Karpas-422 (cell line): ENCODE measurements at regions not wholly inside any gene's neighbourhood (a gene's known extent, or its start where the extent isn't known, plus 50 kb on each side); places are given as distances from the start of the nearest gene placed in this dataset.

Source experiments
- DNase-seq: peaks from one replicate; pipeline ENCODE4 v3.0.0-alpha.2; 2015
- H2AFZ ChIP-seq: fragments of 200-600 bp; sonication (generic); 2 replicates; pipeline ENCODE4 v1.6.1; 2014; ENCODE audit warnings: antibody characterized with exemption, low read length, mixed read lengths
- H3K27ac ChIP-seq: fragments of 200-600 bp; sonication (generic); 2 replicates; pipeline ENCODE4 v1.5.1; 2014; ENCODE audit warnings: mild to moderate bottlenecking, low read length, moderate library complexity
- H3K27me3 ChIP-seq: fragments of 200-600 bp; sonication (generic); 2 replicates; pipeline ENCODE4 v1.6.1; 2014; ENCODE audit warnings: low read length, mixed read lengths
- H3K36me3 ChIP-seq: fragments of 200-600 bp; sonication (generic); 2 replicates; pipeline ENCODE4 v1.6.1; 2014; ENCODE audit warnings: low read length, mixed read lengths; ENCODE audit not compliant: insufficient read depth
- H3K4me1 ChIP-seq: fragments of 200-600 bp; sonication (generic); 2 replicates; pipeline ENCODE4 v1.6.1; 2014; ENCODE audit warnings: mild to moderate bottlenecking, low read length, mixed read lengths
- H3K4me2 ChIP-seq: fragments of 200-600 bp; sonication (generic); 2 replicates; pipeline ENCODE4 v1.6.1; 2014; ENCODE audit warnings: low read length, low read depth, mild to moderate bottlenecking; ENCODE audit not compliant: poor library complexity, severe bottlenecking
- H3K4me3 ChIP-seq: fragments of 200-600 bp; sonication (generic); 2 replicates; pipeline ENCODE4 v1.5.1; 2014; ENCODE audit warnings: mild to moderate bottlenecking, antibody characterized with exemption, low read length, mixed read lengths
- H3K79me2 ChIP-seq: fragments of 200-600 bp; sonication (generic); 2 replicates; pipeline ENCODE4 v1.6.1; 2014; ENCODE audit warnings: mild to moderate bottlenecking, low read length, mixed read lengths
- H3K9ac ChIP-seq: fragments of 200-600 bp; sonication (generic); 2 replicates; pipeline ENCODE4 v1.6.0; 2014; ENCODE audit warnings: low read length
- H3K9me2 ChIP-seq: fragments of 200-600 bp; sonication (generic), shearing (Covaris generic); replicated peaks from 2 replicates; pipeline ENCODE4 v1.6.0; 2014; ENCODE audit warnings: mild to moderate bottlenecking, low read length, moderate library complexity; ENCODE audit not compliant: insufficient read depth
- H3K9me3 ChIP-seq: fragments of 300-700, 200-600 bp; sonication (generic); 2 replicates; pipeline ENCODE4 v1.6.1; 2014; ENCODE audit warnings: low read length, mixed read lengths
- H4K20me1 ChIP-seq: fragments of 200-600 bp; sonication (generic); 2 replicates; pipeline ENCODE4 v1.6.1; 2014; ENCODE audit warnings: mild to moderate bottlenecking, antibody characterized with exemption, low read length, low read depth; ENCODE audit not compliant: insufficient read depth

- DNase-seq, result no peak
- H3K9ac ChIP-seq, result no peak overlapping the region
- no peaks in the 10 kb centered on the region for H3K36me3 ChIP-seq
- H3K79me2 ChIP-seq, result no peaks in the 10 kb centered on the region
- H3K4me2 ChIP-seq, result no peak overlapping the region
- no peaks in the 10 kb centered on the region for H3K4me1 ChIP-seq
- H3K27me3 ChIP-seq, result no peaks in the 10 kb centered on the region
- no peak overlapping the region for H3K27ac ChIP-seq
- no peaks in the 10 kb centered on the region for H4K20me1 ChIP-seq
- H3K4me3 ChIP-seq, result no peak overlapping the region
- H3K9me3 ChIP-seq, result no peaks in the 10 kb centered on the region
- no peak overlapping the region for H2AFZ ChIP-seq
- H3K9me2 ChIP-seq, result no peaks in the 10 kb centered on the region
Observed at GRCh38 chr14:53896726-53897125, 59.9 kb downstream of the BMP4 start.

GRCh38 chr14:53894456-53894855, 62.2 kb downstream of the BMP4 start:
- Histone ChIP-seq H3K79me2 (no peaks in the 10 kb centered on the region), H3K27ac (no peak overlapping the region), H3K4me3 (no peak overlapping the region), H3K9me3 (no peaks in the 10 kb centered on the region), H3K4me1 (no peaks in the 10 kb centered on the region), H3K9ac (no peak overlapping the region), H3K4me2 (no peak overlapping the region), H4K20me1 (no peaks in the 10 kb centered on the region), H3K36me3 (no peaks in the 10 kb centered on the region), H3K27me3 (no peaks in the 10 kb centered on the region), H3K9me2 (no peaks in the 10 kb centered on the region), H2AFZ (no peak overlapping the region)
- DNase-seq, result no peak

GRCh38 chr14:53893374-53893773, 63.3 kb downstream of the BMP4 start:
- H3K36me3 ChIP-seq, result no peaks in the 10 kb centered on the region
- no peaks in the 10 kb centered on the region for H3K27me3 ChIP-seq
- no peaks in the 10 kb centered on the region for H3K9me2 ChIP-seq
- H3K79me2 ChIP-seq, result no peaks in the 10 kb centered on the region
- no peak overlapping the region for H3K9ac ChIP-seq
- no peaks in the 10 kb centered on the region for H3K4me1 ChIP-seq
- no peaks in the 10 kb centered on the region for H3K9me3 ChIP-seq
- no peak overlapping the region for H3K4me2 ChIP-seq
- no peak overlapping the region for H3K27ac ChIP-seq
- no peaks in the 10 kb centered on the region for H4K20me1 ChIP-seq
- no peak for DNase-seq
- H2AFZ ChIP-seq, result no peak overlapping the region
- H3K4me3 ChIP-seq, result no peak overlapping the region

GRCh38 chr14:53890611-53891101, 66.0 kb downstream of the BMP4 start:
- DNase-seq, result no peak
- no peak overlapping the region for H3K4me2 ChIP-seq
- no peak overlapping the region for H3K27ac ChIP-seq

GRCh38 chr14:53888535-53889386, 67.9 kb downstream of the BMP4 start:
- DNase-seq, result no peak
- no peaks in the 10 kb centered on the region for H3K27me3 ChIP-seq
- no peak overlapping the region for H3K4me3 ChIP-seq
- H4K20me1 ChIP-seq, result no peaks in the 10 kb centered on the region
- no peak overlapping the region for H2AFZ ChIP-seq
- H3K79me2 ChIP-seq, result no peaks in the 10 kb centered on the region
- H3K9ac ChIP-seq, result no peak overlapping the region
- H3K9me3 ChIP-seq, result no peaks in the 10 kb centered on the region
- H3K9me2 ChIP-seq, result no peaks in the 10 kb centered on the region
- no peak overlapping the region for H3K27ac ChIP-seq
- H3K4me1 ChIP-seq, result no peaks in the 10 kb centered on the region
- no peaks in the 10 kb centered on the region for H3K36me3 ChIP-seq
- H3K4me2 ChIP-seq, result no peak overlapping the region

More at GRCh38 chr14:53890611-53891101, 66.0 kb downstream of the BMP4 start:
- Histone ChIP-seq H2AFZ (no peak overlapping the region), H3K27me3 (no peaks in the 10 kb centered on the region), H3K4me3 (no peak overlapping the region), H3K9me3 (no peaks in the 10 kb centered on the region), H3K4me1 (no peaks in the 10 kb centered on the region), H4K20me1 (no peaks in the 10 kb centered on the region), H3K79me2 (no peaks in the 10 kb centered on the region), H3K9me2 (no peaks in the 10 kb centered on the region), H3K36me3 (no peaks in the 10 kb centered on the region), H3K9ac (no peak overlapping the region)

- Histone ChIP-seq H3K79me2 (no peaks in the 10 kb centered on the region), H3K36me3 (no peaks in the 10 kb centered on the region), H3K9me3 (no peaks in the 10 kb centered on the region), H2AFZ (no peak overlapping the region), H3K4me2 (no peak overlapping the region), H3K27me3 (no peaks in the 10 kb centered on the region), H3K4me1 (no peaks in the 10 kb centered on the region), H3K9ac (no peak overlapping the region), H3K9me2 (no peaks in the 10 kb centered on the region), H3K27ac (no peak overlapping the region), H4K20me1 (no peaks in the 10 kb centered on the region), H3K4me3 (no peak overlapping the region)
- DNase-seq, result no peak
Observed at GRCh38 chr14:53885136-53885640, 71.4 kb downstream of the BMP4 start.

GRCh38 chr14:53884601-53885000, 72.0 kb downstream of the BMP4 start:
- DNase-seq, result no peak
- Histone ChIP-seq H3K4me2 (no peak overlapping the region), H3K27me3 (no peaks in the 10 kb centered on the region), H3K9ac (no peak overlapping the region), H3K9me2 (no peaks in the 10 kb centered on the region), H4K20me1 (no peaks in the 10 kb centered on the region), H3K27ac (no peak overlapping the region), H3K79me2 (no peaks in the 10 kb centered on the region), H3K4me1 (no peaks in the 10 kb centered on the region), H2AFZ (no peak overlapping the region), H3K36me3 (no peaks in the 10 kb centered on the region), H3K4me3 (no peak overlapping the region), H3K9me3 (no peaks in the 10 kb centered on the region)

GRCh38 chr14:53883739-53884138, 72.9 kb downstream of the BMP4 start:
- no peaks in the 10 kb centered on the region for H3K36me3 ChIP-seq
- H3K27ac ChIP-seq, result no peak overlapping the region
- H3K79me2 ChIP-seq, result no peaks in the 10 kb centered on the region
- H4K20me1 ChIP-seq, result no peaks in the 10 kb centered on the region
- no peak overlapping the region for H3K9ac ChIP-seq
- DNase-seq, result no peak
- no peak overlapping the region for H3K4me2 ChIP-seq
- no peaks in the 10 kb centered on the region for H3K9me2 ChIP-seq
- H3K27me3 ChIP-seq, result no peaks in the 10 kb centered on the region
- H3K4me3 ChIP-seq, result no peak overlapping the region
- H2AFZ ChIP-seq, result no peak overlapping the region
- H3K9me3 ChIP-seq, result no peaks in the 10 kb centered on the region
- no peaks in the 10 kb centered on the region for H3K4me1 ChIP-seq
